Stimulated activated CD4-positive, alpha-beta T cell treated with anti-CD3 and anti-CD28 coated beads, TNF-alpha, amount 100 ng/mL, for 24 hours (primary cell): ENCODE measurements at regions not wholly inside any gene's neighbourhood (a gene's known extent, or its start where the extent isn't known, plus 50 kb on each side); places are given as distances from the start of the nearest gene placed in this dataset.
"Not testable (repeated sequence)": the region's sequence is repeated elsewhere in the genome, so short reads cannot be mapped to it uniquely, and the experiment has no call there.

Source experiments
- DNase-seq, 3 experiments: peaks; one replicate each; pipeline ENCODE4 v3.0.0-alpha.2; 2020; ENCODE audit warnings: low read depth in 3 of 3

- no peak for DNase-seq
Measured at GRCh38 chr5:116898917-116899316, 324.3 kb upstream of the SEMA6A start.

DNA sequence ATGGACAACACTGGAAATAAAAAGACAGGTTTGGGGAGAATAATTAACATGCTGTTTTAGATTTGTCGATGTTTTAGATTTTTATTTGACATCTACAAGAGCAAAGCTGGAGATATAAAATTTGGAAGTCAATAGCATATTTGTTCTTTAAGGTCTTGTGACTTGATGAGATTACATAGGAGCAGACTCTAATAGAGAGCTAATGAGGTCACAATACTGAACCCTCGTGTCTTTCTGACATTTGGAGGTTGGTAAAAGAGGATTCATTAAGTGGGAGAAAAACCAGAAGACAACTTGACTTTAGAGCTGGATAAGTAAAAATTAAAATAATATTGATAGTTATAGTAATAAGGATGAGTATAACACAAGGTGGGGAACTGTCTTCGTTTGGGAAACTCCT is 322.7 kb upstream of the SEMA6A start:
- no peak for DNase-seq

DNA sequence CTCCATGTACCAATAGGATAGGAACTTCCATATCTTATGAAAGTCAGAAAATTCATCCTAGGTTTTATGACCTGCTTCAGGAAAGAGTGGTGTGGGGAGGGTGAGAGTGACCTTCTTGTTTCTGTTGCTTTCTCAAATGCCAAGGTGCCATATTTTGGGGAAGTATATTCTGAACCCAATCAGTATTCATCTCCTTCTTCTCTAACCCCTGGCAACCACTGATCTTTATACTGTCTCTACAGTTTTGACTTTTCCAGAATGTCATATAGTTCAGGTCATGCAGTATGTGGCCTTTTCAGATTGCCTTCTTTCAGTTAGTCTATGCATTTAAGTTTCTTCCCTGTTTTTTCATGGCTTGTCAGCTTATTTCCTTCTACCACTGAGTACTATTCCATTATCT is 321.4 kb upstream of the SEMA6A start:
- DNase-seq, result no peak

- DNase-seq, result no peak
Measured at GRCh38 chr5:116892993-116893392, 318.4 kb upstream of the SEMA6A start.

DNA sequence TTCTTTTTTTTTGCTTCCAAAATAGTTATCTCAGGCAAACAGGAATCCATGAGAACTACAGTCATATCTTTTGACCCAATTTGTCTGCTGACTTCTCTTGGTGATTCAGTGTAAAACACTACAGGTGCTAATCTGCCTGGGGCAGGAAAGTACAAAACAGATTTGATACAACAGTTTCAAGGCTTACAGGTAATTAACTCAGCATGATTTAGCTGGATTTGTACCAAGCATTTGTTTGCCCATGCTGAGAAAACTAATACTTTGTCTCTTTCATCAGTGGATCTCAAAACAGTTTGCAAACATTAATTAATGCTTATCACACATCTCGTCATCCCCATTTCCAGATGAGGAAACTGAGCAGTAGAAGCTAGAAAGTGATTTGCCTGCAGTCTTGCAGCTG is 312.5 kb upstream of the SEMA6A start:
- DNase-seq, result no peak

DNA sequence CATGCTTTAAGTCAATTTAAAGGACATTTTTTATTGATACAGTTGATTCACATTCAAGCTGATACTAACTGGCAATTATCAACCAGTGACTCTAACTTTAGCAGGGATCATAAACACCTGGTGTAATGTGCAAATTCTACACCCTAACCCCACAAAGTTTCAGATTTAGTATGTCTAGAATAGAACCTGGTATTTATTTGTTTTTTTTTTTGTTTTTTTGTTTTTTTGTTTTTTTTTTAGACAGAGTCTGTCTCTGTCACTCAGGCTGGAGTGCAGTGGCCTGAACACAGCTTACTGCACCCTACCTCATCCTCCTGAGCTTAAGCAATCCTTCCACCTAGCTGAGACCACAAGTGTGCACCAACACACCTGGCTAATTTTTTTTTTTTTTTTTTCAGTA is 311.2 kb upstream of the SEMA6A start:
- no peak for DNase-seq

DNA sequence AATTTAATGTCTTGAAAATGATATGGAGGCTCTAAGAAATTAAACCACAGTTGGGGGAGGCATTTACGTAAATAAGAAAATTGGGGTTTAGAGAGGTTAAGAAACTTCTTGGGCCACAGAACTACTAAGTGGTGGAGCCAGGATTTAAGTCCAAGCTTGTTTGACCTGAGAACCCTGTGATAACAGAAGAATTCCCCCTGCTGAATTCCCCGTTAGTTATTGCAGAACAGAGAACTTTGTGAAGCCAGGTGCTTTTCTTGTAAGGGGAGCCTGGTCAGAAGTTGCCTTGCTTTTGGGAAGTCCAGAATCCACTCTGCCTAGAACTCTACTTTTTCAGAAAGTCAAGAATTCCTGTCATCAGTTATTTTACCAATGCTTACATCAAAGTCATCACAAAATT is 309.3 kb upstream of the SEMA6A start:
- DNase-seq, result no peak

- no peak for DNase-seq
Measured at GRCh38 chr5:116881921-116882531, 307.4 kb upstream of the SEMA6A start.

DNA sequence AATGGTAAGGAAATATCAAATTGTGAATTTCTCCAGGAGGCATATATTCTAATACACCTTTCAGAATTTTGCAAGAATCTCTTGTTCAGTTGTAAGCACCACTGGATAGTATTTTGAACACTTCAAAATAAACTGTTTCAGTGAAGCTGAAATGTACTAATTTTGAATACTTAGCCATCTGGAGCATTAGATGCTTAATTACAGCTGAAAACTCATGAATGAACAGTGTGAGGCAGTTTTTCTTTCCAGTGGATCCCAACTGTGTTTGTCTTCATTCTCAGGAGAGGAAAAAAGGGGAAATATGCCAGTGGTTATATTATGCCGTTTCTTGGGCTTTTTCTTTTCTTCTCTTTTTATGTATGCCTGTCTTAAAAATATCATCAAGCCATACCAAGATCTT is 306.0 kb upstream of the SEMA6A start:
- no peak for DNase-seq

DNA sequence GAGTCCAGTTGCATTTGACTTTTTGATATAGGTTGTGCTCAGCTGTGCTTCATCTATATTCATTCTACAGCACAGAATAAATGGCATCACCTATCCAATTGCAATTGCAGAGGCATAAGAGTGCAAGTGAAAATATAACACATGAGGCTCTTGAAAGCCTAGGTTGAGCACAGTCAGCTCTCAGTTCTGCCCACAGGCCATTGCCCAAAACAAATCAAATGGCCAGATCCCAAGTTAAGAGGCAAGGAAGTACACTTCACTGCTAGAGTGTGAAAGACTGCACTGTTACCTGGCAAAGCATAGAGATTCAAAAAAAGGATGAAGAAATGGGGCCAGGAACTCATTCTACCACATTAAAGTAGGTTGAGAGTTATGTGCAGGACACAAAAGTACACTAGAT is 305.5 kb upstream of the SEMA6A start:
- DNase-seq, result no peak

DNA sequence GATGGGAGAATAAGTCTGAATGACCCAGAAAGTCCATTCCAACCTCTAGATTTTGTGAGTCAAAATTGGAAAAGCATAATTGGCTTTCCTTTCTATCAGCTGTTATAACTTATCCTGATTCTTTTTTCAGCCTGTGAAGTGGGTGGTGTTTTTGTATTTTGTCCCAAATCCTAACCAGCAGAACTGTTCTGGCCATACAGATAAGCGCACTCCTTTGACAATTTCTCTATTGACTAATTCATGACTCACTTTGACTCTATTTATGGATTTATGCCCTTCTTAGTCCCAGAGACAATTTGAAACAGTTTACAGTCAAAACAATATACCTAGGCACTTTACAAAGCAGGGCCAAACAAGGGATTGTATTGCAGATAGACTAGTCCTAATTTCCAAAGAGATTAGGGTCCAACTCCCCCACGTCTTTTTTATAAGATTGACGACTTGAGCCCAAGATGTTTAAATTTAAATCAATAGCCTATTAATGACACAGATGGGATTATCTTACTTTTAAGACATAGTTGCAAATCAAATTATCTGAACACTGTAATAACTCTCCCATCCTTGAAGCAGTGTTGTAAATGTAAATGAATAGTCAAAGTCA is 301.7 kb upstream of the SEMA6A start:
- no peak for DNase-seq

DNA sequence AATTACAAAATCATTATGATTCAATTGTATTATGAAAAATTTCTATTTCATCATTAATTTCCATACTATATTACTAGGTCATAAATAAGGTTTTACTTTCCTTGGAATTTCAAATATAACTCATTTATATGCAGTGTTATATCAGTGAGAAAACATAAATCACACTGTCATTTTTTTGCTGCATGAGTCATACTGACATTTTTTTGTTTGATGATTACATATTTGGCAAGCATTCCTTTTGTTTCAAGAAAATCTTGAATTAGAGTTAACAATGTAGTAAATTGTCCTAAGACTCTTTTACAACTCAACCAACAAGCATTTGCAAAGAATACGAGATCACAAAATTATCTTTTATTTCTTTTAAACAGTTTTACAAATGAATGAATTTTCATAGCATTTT is 298.4 kb upstream of the SEMA6A start:
- DNase-seq, result no peak

DNA sequence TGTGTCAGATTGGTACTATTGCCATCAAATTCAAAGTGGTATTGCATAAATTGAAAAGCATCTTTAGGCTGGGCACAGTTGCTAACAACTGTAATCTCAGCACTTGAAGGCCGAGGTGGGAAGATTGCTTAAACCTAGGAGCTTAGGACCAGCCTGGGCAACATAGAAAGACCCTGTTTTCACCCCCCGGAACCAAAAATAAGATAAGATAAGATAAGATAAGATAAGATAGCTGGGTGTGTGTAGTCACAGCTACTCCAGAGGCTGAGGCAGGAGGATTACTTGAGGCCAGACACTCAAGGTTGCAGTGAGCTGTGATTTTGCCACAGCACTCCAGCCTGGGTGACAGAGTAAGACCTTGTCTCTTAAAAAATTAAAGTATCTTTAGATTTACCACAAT is 297.9 kb upstream of the SEMA6A start:
- DNase-seq, result no peak

DNA sequence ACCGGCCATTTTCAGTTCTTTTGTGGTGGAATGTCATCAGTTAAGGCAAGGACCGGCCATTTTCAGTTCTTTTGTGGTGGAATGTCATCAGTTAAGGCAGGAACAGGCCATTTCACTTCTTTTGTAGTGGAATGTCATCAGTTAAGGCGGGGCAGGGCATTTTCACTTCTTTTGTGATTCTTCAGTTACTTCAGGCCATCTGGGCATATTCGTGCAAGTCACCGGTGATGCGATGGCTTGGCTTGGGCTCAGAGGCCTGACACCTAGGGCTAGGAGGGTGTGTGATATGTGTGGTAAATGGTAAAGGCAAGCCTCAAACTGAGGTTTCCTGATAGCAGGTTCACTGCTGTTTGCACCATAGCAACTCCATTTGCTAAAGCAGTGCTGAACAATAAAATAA is 293.2 kb upstream of the SEMA6A start:
- not testable (repeated sequence) for DNase-seq

DNA sequence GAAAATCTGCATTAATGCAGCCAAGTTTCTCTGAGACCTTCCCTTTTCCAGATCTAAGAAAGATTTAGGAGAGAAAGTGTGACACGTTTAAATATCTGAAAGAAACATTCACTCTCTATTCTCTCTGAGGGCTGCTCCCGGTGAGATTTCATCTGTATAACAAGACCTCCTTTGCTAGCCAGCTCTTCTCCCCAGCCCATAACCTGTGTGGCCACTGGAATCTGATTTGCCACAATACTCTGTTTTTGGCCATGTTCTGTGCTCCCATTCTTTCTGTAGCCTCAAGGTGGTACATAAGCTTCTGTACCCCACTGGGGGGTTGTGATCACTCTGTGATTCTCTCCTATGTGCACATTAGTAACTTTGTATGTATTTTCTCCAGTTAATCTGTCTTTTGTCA is 291.0 kb upstream of the SEMA6A start:
- no peak for DNase-seq

DNA sequence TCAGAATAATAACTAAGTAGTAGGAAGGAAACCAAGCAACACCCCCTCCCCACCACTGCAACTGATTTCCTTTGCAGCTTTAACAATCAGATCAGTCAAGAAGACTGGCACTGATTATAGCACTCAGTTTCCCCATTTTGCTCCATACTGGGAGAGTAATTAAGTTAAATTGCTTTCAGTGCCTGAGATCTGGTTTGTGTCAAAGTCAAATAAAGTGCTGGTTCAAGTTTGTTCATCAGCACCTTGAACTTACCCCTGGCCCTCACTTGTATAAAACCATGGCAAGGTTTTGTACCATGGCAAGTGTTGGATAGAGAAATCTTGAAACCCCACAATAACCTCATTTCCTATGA is 290.2 kb upstream of the SEMA6A start:
- DNase-seq, result no peak

DNA sequence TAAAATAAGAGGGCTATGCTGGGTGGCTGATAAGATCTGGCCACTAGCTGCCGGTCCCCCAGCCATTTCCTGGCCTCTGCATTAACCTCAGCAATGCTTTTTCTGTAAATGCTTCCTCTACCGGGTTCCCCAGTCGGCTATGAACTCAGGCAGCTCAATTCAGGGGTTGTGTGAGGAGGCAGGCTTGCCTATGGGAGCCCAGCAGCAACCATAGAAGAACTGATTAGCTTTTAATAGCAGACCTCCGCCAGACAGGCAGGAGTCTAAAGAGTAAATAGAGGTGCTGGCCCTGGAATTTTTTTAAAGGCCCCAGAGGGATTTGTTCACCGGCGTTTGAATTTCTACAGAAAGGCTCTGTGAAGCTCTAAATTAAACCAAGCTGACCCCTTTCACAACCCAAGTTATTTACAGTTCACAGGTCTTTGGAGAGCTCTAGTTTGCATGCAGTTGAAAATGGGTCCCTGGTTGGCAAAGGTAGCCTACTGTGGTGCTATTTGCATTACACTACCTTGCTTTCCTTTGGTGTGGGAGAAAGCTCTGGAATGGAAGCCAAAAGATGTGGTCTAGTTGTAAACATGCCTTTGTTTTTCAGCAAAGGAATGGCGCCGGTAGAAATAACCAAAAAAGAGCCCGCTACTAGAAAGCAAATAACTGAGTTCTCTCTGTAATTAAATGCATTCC is 289.7 kb upstream of the SEMA6A start:
- no peak for DNase-seq

- no peak for DNase-seq
Measured at GRCh38 chr5:116862632-116863455, 288.2 kb upstream of the SEMA6A start.

GRCh38 chr5:116861666-116862065 is 287.0 kb upstream of the SEMA6A start:
- DNase-seq, result no peak

- DNase-seq, result no peak
Measured at GRCh38 chr5:116861097-116861496, 286.5 kb upstream of the SEMA6A start.

DNA sequence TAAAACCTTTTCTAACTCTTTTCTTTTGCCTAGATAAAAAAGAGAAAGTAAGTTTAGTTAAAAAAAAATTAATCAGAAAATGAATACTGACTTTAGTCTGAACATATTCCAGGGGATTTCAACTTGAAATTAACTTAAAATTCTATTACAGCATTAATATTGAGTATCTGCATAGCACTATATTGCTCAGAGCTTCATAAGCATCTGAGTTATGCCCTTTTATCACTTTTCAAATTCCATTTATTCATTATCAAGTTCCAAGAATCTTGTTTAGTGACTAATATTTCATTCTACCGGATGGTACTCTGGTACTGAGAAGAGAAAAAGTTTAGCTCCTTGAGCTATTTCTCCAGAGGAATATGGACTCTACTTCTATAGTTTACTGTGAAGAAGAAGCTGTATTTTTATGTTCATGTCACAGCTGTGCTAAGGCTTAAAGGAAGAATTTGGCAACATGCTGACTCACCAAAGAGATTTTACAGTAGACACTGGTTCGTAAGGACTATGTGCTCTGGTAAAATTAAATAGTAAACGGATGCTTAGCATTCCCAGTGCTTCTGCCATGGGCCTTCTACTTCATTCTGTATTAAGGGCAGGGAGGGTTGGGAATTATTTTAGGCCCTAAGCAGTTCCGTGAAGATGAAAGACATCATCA is 285.2 kb upstream of the SEMA6A start:
- DNase-seq, result no peak

DNA sequence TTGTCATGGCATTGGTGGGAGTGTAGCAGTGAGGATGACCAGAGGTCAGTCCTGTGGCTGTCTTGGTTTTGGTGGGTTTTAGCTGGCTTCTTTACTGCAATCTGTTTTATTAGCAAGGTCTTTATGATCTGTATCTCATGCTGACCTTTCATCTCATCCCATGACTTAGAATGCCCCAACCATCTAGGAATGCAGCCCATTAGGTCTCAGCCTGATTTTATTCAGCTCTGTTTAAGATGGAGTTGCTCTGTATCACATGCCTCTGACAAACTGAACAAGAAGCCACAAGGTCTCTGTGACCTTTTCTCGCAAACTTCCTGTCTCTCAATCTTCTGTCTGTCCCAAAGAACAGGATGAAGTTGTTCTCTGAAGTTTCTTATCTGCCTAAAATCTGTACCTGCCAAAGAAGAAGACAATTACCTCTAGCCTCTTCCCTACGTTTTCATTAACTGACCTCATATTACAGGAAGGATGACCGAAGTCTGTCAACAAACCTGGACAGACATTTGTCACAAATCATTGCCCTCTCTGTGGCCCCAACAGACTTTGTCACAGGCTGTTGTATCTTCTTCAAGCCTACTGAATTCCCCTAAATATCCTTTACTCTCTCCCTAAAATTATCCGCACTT is 284.2 kb upstream of the SEMA6A start:
- DNase-seq, result no peak
